ENCODE measurements at regions not wholly inside any gene's neighbourhood (a gene's known extent, or its start where the extent isn't known, plus 50 kb on each side); places are given as distances from the start of the nearest gene placed in this dataset.

DNA sequence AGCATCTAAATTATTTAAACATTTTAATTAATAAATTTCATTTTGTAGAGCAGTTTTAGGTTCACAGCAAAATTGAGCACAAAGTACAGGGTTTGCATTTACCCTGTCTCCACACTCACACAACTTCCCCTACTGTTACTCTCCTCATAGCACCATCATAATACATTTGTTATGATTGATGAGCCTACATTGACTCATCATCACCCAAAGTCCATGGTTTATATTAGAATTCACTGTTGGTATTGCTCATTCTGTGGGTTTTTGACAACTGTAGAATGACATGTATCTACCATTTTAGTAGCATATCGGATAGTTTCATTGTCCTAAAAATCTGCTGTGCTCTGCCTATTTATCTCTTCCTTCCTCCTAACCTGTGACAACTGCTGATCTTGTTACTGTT lies 411.1 kb upstream of the MPDZ start:
- no peaks in the 10 kb centered on the region for H3K79me2 ChIP-seq (replicated peaks; ENCODE audit: insufficient read depth)
- no peak overlapping the region for H3K4me3 Mint-ChIP-seq

More for the DNA sequence above, 411.1 kb upstream of the MPDZ start:
- H3K4me3 ChIP-seq: no peak overlapping the region
- no peaks in the 10 kb centered on the region for H3K27me3 Mint-ChIP-seq (ENCODE audit: insufficient read depth, low read depth, poor library complexity)
- H3K4me1 ChIP-seq (ENCODE audit: insufficient read depth): peaks cover 8% of the 10 kb centered on the region; the same call in 1 of the 2 replicates
- no peaks in the 10 kb centered on the region for H4K20me1 ChIP-seq (replicated peaks; ENCODE audit: insufficient read depth)
- H3K27me3 ChIP-seq (ENCODE audit: insufficient read depth): no peaks in the 10 kb centered on the region
- peaks cover 6% of the 10 kb centered on the region; the same call in 1 of the 2 replicates for H3K36me3 ChIP-seq (ENCODE audit: insufficient read depth)
- no peak for TF ChIP-seq ZNF331 (CRISPR knock-in tag; IDR thresholded peaks at IDR 0.05; ENCODE audit: low read depth)
- TF ChIP-seq EZH2phosphoT487 (IDR thresholded peaks at IDR 0.05; ENCODE audit: unreplicated experiment): no peak
- TF ChIP-seq EZH2 (IDR thresholded peaks at IDR 0.05; ENCODE audit: low read depth, unreplicated experiment): no peak
- TF ChIP-seq JUNB (IDR thresholded peaks at IDR 0.05; ENCODE audit: unreplicated experiment): no peak
- TF ChIP-seq, protein P1, sequence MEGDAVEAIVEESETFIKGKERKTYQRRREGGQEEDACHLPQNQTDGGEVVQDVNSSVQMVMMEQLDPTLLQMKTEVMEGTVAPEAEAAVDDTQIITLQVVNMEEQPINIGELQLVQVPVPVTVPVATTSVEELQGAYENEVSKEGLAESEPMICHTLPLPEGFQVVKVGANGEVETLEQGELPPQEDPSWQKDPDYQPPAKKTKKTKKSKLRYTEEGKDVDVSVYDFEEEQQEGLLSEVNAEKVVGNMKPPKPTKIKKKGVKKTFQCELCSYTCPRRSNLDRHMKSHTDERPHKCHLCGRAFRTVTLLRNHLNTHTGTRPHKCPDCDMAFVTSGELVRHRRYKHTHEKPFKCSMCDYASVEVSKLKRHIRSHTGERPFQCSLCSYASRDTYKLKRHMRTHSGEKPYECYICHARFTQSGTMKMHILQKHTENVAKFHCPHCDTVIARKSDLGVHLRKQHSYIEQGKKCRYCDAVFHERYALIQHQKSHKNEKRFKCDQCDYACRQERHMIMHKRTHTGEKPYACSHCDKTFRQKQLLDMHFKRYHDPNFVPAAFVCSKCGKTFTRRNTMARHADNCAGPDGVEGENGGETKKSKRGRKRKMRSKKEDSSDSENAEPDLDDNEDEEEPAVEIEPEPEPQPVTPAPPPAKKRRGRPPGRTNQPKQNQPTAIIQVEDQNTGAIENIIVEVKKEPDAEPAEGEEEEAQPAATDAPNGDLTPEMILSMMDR (conservative IDR thresholded peaks at IDR 0.05; ENCODE audit: low read depth in 2 of 2): no peak
- TF ChIP-seq POLR2AphosphoS5 (IDR thresholded peaks at IDR 0.05; ENCODE audit: low read depth): no peak
- TF ChIP-seq STAT1 (IDR thresholded peaks at IDR 0.05; ENCODE audit: unreplicated experiment): no peak
- TF ChIP-seq, protein P2, sequence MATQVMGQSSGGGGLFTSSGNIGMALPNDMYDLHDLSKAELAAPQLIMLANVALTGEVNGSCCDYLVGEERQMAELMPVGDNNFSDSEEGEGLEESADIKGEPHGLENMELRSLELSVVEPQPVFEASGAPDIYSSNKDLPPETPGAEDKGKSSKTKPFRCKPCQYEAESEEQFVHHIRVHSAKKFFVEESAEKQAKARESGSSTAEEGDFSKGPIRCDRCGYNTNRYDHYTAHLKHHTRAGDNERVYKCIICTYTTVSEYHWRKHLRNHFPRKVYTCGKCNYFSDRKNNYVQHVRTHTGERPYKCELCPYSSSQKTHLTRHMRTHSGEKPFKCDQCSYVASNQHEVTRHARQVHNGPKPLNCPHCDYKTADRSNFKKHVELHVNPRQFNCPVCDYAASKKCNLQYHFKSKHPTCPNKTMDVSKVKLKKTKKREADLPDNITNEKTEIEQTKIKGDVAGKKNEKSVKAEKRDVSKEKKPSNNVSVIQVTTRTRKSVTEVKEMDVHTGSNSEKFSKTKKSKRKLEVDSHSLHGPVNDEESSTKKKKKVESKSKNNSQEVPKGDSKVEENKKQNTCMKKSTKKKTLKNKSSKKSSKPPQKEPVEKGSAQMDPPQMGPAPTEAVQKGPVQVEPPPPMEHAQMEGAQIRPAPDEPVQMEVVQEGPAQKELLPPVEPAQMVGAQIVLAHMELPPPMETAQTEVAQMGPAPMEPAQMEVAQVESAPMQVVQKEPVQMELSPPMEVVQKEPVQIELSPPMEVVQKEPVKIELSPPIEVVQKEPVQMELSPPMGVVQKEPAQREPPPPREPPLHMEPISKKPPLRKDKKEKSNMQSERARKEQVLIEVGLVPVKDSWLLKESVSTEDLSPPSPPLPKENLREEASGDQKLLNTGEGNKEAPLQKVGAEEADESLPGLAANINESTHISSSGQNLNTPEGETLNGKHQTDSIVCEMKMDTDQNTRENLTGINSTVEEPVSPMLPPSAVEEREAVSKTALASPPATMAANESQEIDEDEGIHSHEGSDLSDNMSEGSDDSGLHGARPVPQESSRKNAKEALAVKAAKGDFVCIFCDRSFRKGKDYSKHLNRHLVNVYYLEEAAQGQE (IDR thresholded peaks at IDR 0.05; ENCODE audit: unreplicated experiment): no peak
- TF ChIP-seq CREB1 (CRISPR knock-in tag; IDR thresholded peaks at IDR 0.05; ENCODE audit: low read depth): no peak
- no peak for TF ChIP-seq ZNF462 (CRISPR knock-in tag; IDR thresholded peaks at IDR 0.05)
- TF ChIP-seq NANOG (IDR thresholded peaks at IDR 0.05; ENCODE audit: borderline replicate concordance): no peak
- TF ChIP-seq ZNF114 (CRISPR knock-in tag; IDR thresholded peaks at IDR 0.05): no peak
- TF ChIP-seq ETS1 (IDR thresholded peaks at IDR 0.05): no peak
- peaks cover 20% of the 10 kb centered on the region for H3K4me1 Mint-ChIP-seq
- H3K36me3 Mint-ChIP-seq (ENCODE audit: low read depth): peaks cover 21% of the 10 kb centered on the region; the same call in 2 of the 3 replicates
- H3K27ac ChIP-seq (ENCODE audit: low read depth): no peak overlapping the region
- ATAC-seq (no peak), DNase-seq (ENCODE audit: low spot score) (no peak)
- H2AFZ ChIP-seq: no peak overlapping the region
- H3F3A ChIP-seq (replicated peaks; ENCODE audit: low read depth): no peaks in the 10 kb centered on the region
- peaks cover 21% of the 10 kb centered on the region for H3K9me3 Mint-ChIP-seq
- no peak overlapping the region for H3K27ac Mint-ChIP-seq
- H3K4me2 ChIP-seq: no peak overlapping the region
- H3K9me2 ChIP-seq (ENCODE audit: insufficient read depth): 0 out of 2 replicates have a peak, but pooled peaks cover 6% of the 10 kb centered on the region

Data from GM23338 (cell line).